Posterior vena cava (tissue), 2 donors: ENCODE measurements at regions not wholly inside any gene's neighbourhood (a gene's known extent, or its start where the extent isn't known, plus 50 kb on each side); places are given as distances from the start of the nearest gene placed in this dataset.

Source experiments
- DNase-seq: peaks from one replicate; pipeline ENCODE4 v3.0.0-alpha.2; 2020; ENCODE audit warnings: low spot score
- intact Hi-C, 2 donors: fragments of 100-400 bp; cut with DNase I; formaldehyde crosslinking; loops; one replicate each; pipeline versions ENCODE4 v1.14.1 to v1.14.2; 2022 to 2023
- donor health status: DM: yes; HTN: yes; CAD: no.
- donor health status: DM: yes; HTN: yes; CAD: no.

DNA sequence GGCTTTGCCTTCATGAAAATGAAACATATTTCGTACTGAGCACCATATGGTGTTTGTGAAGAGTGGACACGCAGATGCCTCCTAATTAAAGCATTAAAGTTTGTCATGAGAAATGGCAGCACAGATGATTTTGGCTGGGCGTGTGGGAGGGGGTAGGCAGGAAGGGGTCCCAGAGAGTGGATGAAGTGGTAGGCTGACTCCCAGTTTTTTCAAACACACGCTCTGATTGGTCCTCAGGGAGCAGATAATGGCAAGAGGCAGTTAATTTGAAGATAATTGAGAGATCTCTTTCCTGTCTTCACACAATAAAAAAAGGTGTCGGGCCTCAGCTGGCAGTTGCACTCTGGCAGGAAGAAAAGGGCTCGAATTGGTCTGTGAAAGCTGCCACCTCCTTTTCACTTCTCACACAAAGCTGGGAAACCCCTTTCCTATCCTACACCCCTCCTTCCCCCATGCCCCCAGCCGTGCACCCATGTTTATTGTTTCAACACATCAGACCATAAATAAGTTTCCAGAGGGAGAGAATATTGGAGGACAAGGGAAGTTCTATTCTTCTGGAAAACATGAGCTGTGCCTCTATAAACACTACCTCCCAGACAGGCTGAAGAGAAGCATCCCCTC, 429.6 kb downstream of the ARHGEF28 start:
- intact Hi-C loops: no loop called here
- DNase-seq: no peak

DNA sequence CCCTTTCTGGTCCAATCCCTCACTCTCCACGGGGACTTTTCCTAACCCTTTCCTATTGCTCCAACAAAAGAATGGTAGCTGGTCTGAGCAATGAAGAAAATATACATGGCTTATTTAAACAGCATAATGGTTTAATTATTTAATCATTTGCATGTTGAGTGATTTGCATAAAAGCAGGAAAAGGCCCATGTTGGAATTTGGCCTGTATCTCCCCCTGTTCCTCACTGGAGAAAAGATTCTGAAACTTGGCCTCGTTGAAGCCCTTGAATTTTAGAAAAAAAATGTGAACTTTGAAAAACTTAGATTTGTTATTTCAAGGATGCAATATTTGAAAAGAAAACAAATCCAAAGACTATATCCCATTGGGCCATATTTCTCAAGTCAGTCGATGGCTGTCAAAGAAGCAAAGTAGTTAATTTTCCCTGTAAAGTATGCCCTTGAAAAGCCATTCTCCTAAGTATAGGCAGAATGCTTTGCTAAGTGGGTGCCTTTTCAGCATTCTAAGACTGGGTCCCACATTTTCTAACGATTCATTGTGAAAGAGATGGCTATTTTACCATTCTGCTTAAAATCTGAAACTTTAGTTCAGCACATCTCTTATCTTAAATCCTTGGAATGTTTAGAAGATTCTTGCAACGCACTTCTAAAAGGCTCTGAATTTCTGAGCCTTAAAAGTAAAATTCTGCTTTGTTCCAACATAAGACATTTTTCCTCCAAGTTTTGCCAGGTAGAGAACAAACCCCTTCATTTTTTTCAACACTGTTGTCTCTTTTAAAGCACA, 428.8 kb downstream of the ARHGEF28 start:
- DNase-seq: no peak
- intact Hi-C loops: no loop called here

- intact Hi-C loops: no loop called here
- DNase-seq: no peak
Measured at GRCh38 chr5:74054139-74054538, 428.1 kb downstream of the ARHGEF28 start.

DNA sequence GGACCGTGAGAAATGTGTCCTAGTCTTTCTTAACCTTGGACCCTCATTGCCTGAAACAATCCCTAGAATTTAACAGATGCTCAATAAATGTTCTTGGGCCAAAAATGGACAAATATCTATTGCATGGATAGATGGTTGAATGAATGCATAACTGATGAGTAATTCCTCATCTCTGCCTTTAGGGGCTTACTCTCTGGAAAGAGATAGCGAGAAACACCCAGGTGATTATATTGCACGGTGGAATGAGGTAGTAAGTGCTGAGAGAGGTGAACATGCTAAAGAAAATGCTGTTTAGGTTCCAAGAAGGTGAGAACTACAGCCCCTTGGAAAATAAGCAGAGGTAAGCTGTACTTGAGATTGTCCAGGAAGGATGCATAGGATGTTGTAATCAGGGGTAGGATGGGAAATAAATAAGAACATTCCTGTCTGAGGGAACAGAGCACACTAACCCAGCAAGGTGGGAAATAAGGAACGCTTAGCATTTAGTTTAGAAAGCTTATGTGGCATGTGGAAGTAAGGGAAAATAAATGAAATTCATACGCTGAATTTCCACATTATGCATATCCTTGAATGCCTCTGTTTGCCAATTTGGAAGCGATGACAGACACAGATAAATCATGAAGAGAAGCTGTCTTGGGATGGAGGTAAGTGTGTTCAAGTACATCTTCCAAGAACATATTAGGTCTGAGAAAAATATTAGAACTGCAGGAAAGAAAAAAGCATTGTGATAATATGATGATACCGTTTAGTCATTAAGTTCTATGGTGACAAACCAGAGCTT, 426.6 kb downstream of the ARHGEF28 start:
- intact Hi-C loops: no loop called here

GRCh38 chr5:74051076-74051475, 425.1 kb downstream of the ARHGEF28 start:
- intact Hi-C loops: no loop called here

More for the DNA sequence above, 426.6 kb downstream of the ARHGEF28 start:
- DNase-seq: no peak

DNA sequence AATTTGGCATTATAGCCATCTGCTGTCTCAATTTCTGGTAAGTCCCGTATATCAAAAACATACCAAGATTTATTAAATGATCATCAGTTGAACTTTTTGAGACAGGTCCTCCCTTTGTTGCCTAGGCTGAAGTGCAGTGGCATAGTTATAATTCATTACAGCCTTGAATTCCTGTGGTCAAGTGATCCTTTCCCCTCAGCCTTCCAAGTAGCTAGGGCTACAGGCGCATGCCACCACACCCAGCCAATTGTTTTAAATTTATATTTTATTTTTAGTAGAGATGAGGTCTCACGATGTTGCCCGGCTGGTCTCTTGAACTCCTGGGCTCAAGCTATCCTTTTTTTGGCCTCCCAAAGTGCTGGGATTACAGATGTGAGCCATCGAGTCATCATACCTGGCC, 418.9 kb downstream of the ARHGEF28 start:
- no peak for DNase-seq
- intact Hi-C loops: no loop called here

More at GRCh38 chr5:74051076-74051475, 425.1 kb downstream of the ARHGEF28 start:
- DNase-seq: no peak

DNA sequence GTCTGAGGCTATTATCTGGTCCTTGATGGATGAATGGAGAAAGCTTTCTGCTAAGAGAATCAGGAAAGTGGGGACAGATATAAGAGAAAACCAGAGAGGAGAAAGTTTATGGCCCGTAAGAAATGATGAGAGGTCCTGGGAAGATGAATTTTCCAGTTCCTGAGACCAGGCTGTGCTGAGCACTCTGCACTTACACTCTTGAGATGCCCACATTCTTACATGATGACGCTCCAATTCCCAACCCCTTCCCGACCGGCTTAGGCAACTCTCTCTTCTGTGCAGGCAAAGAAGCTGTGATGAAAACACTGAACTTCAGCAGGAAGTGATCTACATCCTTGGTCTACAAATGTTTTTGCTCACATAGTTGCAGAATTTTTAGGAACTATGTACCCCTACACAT, 417.0 kb downstream of the ARHGEF28 start:
- no peak for DNase-seq
- intact Hi-C loops: no loop called here

GRCh38 chr5:74042559-74042958, 416.6 kb downstream of the ARHGEF28 start:
- intact Hi-C loops: no loop called here
- DNase-seq: no peak

- intact Hi-C loops: no loop called here
- DNase-seq: no peak
Measured at GRCh38 chr5:74041913-74042312, 415.9 kb downstream of the ARHGEF28 start.

DNA sequence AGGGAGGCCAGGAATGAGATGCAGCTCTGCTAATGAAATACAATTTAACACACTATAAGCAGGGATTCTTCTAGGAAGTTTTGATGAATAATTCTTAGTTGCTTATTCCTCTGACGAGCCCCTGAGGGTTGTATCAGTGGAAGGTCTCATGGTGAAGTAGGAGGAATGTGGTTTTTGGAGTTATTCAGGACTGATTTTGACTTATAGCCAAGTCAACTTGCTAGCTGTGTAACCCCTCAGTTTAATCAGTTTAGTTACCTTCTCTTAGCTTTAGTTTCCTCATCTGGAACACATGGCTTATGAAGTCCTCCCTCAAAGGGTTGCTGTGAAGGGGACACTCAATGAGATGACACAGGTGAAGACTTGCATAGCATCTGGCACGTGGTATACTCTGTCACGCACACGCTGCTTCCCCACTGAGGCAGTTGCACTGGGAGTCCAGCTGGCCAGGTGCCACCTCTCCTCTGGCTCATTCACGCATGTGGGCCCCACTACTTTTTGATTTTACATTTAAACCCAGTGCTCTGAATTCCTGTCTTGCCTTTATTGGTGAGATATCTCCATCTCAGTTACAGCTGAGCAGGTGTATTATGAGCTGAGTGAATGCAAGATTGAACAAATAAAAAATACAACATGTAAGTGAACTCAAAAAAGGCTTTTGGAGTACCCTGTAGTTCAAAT, 415.0 kb downstream of the ARHGEF28 start:
- intact Hi-C loops: no loop called here
- no peak for DNase-seq

GRCh38 chr5:74040065-74040551, 414.1 kb downstream of the ARHGEF28 start:
- intact Hi-C loops: no loop called here
- DNase-seq: no peak

DNA sequence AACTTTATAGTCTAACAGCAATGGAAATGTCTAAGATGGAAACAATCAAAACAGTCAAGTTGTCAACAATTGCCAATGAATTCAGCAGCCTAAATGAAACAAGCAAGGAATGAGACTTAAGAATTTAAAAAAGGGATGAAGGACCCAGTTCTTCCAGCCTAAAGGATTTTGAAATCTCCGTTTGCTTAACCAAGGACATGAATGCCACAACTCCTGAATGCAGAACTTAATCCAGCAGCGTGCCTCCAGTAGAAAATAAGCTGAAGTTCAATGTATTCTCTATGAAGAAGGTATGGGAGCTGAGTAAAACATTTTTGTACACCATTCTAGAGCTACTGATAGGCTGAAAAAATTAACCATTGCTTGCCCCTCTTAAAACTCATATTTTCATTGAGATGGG, 411.3 kb downstream of the ARHGEF28 start:
- intact Hi-C loops: no loop called here
- no peak for DNase-seq

DNA sequence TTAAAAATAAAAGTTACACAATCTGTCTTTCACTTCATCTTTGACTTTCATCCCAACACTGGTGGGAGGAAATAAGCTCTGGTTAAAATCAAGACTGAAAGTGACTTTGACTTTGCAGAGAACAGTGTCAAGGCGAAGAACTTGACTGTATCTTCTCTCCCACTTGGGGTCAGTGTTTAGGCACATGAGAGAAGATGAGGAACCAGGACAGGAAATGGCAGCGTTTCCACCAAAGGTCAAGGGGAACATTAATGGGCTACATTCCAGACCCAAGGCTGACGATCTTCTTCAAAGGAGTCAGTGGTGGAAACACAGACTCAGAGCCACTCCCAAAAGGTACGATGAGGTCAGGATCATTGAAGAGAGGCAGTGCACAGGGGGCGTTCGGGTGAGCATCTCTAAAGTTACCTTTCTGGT, 409.5 kb downstream of the ARHGEF28 start:
- no peak for DNase-seq
- intact Hi-C loops: no loop called here

- intact Hi-C loops: loop anchor here in 1 of 2 donors (5.0 kb wide), 1 partner anchor 608 kb away; the partner anchor contains the start of gene ENC1
- no peak for DNase-seq
Measured at GRCh38 chr5:74034733-74035132, 408.7 kb downstream of the ARHGEF28 start.

GRCh38 chr5:74032617-74033016, 406.6 kb downstream of the ARHGEF28 start:
- no peak for DNase-seq
- intact Hi-C loops: loop anchor here in 1 of 2 donors (5.0 kb wide), 1 partner anchor 610 kb away; the partner anchor contains the start of gene ENC1

DNA sequence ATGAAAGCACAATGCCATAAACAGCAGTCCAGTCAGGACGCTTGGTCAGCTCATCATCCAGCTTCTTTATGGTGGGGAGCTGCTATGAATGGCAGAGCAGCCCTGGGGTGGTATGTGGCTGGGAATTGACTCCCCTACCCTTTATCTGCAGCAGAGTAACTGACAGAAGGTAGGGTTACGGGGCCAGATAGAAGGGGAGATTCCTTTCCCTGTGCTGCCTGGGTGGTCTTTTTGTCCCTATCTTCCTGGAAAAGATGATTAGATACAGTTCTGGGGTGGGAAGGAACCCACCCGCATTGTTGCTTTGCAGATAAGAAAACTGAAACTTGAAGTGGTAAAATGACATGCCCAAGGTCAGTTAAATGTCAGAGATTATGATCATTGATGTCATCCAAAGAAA, 405.5 kb downstream of the ARHGEF28 start:
- intact Hi-C loops: loop anchor here (1.0 to 5.0 kb wide), 2 partner anchors 609 to 611 kb away; partner anchors contain the start of gene ENC1 (in 2 of the 2)
- DNase-seq: no peak

DNA sequence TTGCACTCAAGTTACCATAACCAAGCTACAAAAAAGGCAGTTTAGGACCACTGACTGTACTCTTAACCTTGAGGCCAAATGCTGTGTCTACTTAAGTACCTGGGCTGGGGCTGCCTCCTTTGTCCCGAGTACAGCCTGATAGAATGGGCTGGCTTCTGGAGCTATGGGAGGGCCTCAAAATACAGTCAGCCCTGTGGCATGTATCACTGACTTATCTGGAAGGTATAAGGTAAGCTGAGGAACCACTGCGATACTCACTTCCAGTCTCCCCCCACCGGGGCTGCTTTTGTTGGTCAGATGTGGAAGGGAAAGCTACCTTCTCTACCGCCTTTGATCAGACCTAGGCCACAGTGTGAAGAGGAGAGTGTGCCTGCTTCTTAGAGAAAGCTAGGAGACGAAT, 404.8 kb downstream of the ARHGEF28 start:
- intact Hi-C loops: loop anchor here (1.0 to 5.0 kb wide), 2 partner anchors 609 to 611 kb away; partner anchors contain the start of gene ENC1 (in 2 of the 2)
- DNase-seq: no peak

GRCh38 chr5:74030371-74030770, 404.4 kb downstream of the ARHGEF28 start:
- intact Hi-C loops: loop anchor here in 1 of 2 donors (5.0 kb wide), 1 partner anchor 612 kb away; the partner anchor contains the start of gene ENC1
- DNase-seq: no peak

GRCh38 chr5:74028976-74029375, 403.0 kb downstream of the ARHGEF28 start:
- intact Hi-C loops: no loop called here
- no peak for DNase-seq
